Fibroblast of lung (primary cell): ENCODE measurements at regions not wholly inside any gene's neighbourhood (a gene's known extent, or its start where the extent isn't known, plus 50 kb on each side); places are given as distances from the start of the nearest gene placed in this dataset.

Experiments
- DNase-seq, 2 donors: peaks; one replicate each; pipeline versions ENCODE4 v3.0.0 to v3.0.0-alpha.2; 2010; ENCODE audit warnings: low read depth in 2 of 2
- H2AFZ ChIP-seq: 2 replicates; pipeline ENCODE4 v1.5.1; 2012; ENCODE audit warnings: low read length, control low read depth, inconsistent platforms
- H3K27ac ChIP-seq: 2 replicates; pipeline ENCODE4 v1.5.1; 2011; ENCODE audit warnings: low read length, control low read depth; ENCODE audit not compliant: insufficient read depth
- H3K27me3 ChIP-seq: 2 replicates; pipeline ENCODE4 v1.5.1; 2011; ENCODE audit warnings: mild to moderate bottlenecking, low read length; ENCODE audit not compliant: control insufficient read depth, insufficient read depth
- H3K36me3 ChIP-seq: 2 replicates; pipeline ENCODE4 v1.5.1; 2011; ENCODE audit warnings: low read length; ENCODE audit not compliant: control insufficient read depth, insufficient read depth
- H3K4me1 ChIP-seq: 2 replicates; pipeline ENCODE4 v1.5.1; 2011; ENCODE audit warnings: low read length; ENCODE audit not compliant: control insufficient read depth, insufficient read depth; ENCODE audit errors: extremely low read depth
- H3K4me2 ChIP-seq: 2 replicates; pipeline ENCODE4 v1.5.1; 2011; ENCODE audit warnings: low read length, control low read depth; ENCODE audit not compliant: insufficient read depth; ENCODE audit errors: extremely low read depth
- H3K4me3 ChIP-seq, 4 experiments: fragments of 200-600 bp in 1 of 4; sonication (generic) in 1 of 4; replicated peaks in 1 of 4; 2 replicates each; pipeline ENCODE4 v1.5.1; 2011 to 2016; ENCODE audit warnings: low read length in 4 of 4, low read depth in 3 of 4, mild to moderate bottlenecking in 3 of 4, control low read depth in 2 of 4, inconsistent platforms in 1 of 4, mixed read lengths in 1 of 4; ENCODE audit not compliant: insufficient read depth in 1 of 4; ENCODE audit errors: control extremely low read depth in 1 of 4
- H3K79me2 ChIP-seq: 2 replicates; pipeline ENCODE4 v1.5.1; 2012; ENCODE audit warnings: mild to moderate bottlenecking, low read length, inconsistent platforms; ENCODE audit not compliant: control insufficient read depth, insufficient read depth
- H3K9ac ChIP-seq: 2 replicates; pipeline ENCODE4 v1.5.1; 2011; ENCODE audit warnings: mild to moderate bottlenecking, low read length, control low read depth; ENCODE audit not compliant: insufficient read depth
- H3K9me3 ChIP-seq: 2 replicates; pipeline ENCODE4 v1.5.1; 2012; ENCODE audit warnings: low read depth, low read length; ENCODE audit not compliant: control insufficient read depth, insufficient read depth
- H4K20me1 ChIP-seq: 2 replicates; pipeline ENCODE4 v1.5.1; 2011; ENCODE audit warnings: low read length; ENCODE audit not compliant: control insufficient read depth, insufficient read depth; ENCODE audit errors: extremely low read depth
- CTCF ChIP-seq, 2 donors: IDR thresholded peaks in 1 of 2; conservative IDR thresholded peaks in 1 of 2; 1 replicate in 1 of 2; 2 replicates in 1 of 2; pipeline ENCODE4 v1.5.1; 2011 to 2012; ENCODE audit warnings: low read length in 2 of 2, control low read depth in 1 of 2, inconsistent platforms in 1 of 2, low read depth in 1 of 2, mild to moderate bottlenecking in 1 of 2
- EZH2 ChIP-seq: IDR thresholded peaks from 2 replicates; pipeline ENCODE4 v1.5.1; 2012; ENCODE audit warnings: low read length, control low read depth, mild to moderate bottlenecking; ENCODE audit errors: missing control alignments

DNA sequence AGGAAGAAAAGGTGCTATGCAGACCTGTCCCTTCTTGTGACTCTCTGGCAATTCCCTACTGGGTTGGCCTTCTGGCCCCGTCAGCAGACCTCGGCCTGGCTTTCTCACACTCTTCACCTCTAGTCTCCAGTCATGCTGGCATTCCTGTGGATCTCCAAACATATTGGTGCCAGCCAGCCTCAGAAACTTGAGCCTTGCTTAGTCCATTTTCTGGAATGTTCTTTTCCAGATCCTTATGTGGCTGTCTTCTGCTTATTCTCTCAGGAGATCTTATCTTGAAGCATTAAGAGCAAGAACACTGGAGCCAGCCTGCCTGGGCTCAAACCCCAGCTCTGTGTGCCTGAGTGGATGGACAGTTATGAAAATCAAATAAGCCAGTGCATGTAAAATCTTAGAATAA, 88.2 kb upstream of the NTRK3 start:
- no peaks in the 10 kb centered on the region for H3K4me1 ChIP-seq
- no peaks in the 10 kb centered on the region for H3K79me2 ChIP-seq
- H3K27ac ChIP-seq: no peak overlapping the region
- no peak overlapping the region for H3K4me3 ChIP-seq
- H3K36me3 ChIP-seq: no peaks in the 10 kb centered on the region
- no peak for DNase-seq
- H3K27me3 ChIP-seq: no peaks in the 10 kb centered on the region
- no peaks in the 10 kb centered on the region for H3K9me3 ChIP-seq
- TF ChIP-seq EZH2 (no peak), CTCF (conservative IDR thresholded peaks at IDR 0.05 in 1 of 2, IDR thresholded peaks at IDR 0.05 in 1 of 2; ENCODE audit: low read depth in 1 of 2, low read length in 2 of 2) (no peak)
- H3K9ac ChIP-seq: no peak overlapping the region
- no peaks in the 10 kb centered on the region for H4K20me1 ChIP-seq
- no peak overlapping the region for H2AFZ ChIP-seq
- H3K4me2 ChIP-seq: no peak overlapping the region

- Histone ChIP-seq H3K4me3 (no peak overlapping the region), H3K4me2 (no peak overlapping the region), H2AFZ (no peak overlapping the region), H3K9me3 (no peaks in the 10 kb centered on the region), H3K4me1 (no peaks in the 10 kb centered on the region), H3K27me3 (no peaks in the 10 kb centered on the region), H4K20me1 (no peaks in the 10 kb centered on the region), H3K27ac (no peak overlapping the region), H3K79me2 (no peaks in the 10 kb centered on the region), H3K9ac (no peak overlapping the region), H3K36me3 (no peaks in the 10 kb centered on the region)
- DNase-seq: peak in 1 of 2 donors; percentile 59
- TF ChIP-seq EZH2 (no peak), CTCF (conservative IDR thresholded peaks at IDR 0.05 in 1 of 2, IDR thresholded peaks at IDR 0.05 in 1 of 2; ENCODE audit: low read depth in 1 of 2, low read length in 2 of 2) (no peak)
Observed at GRCh38 chr15:88342666-88343065, 86.1 kb upstream of the NTRK3 start.

GRCh38 chr15:88341653-88342052, 85.1 kb upstream of the NTRK3 start:
- no peak overlapping the region for H3K9ac ChIP-seq
- H2AFZ ChIP-seq: no peak overlapping the region
- H3K79me2 ChIP-seq: no peaks in the 10 kb centered on the region
- no peaks in the 10 kb centered on the region for H4K20me1 ChIP-seq
- DNase-seq: no peak
- no peak overlapping the region for H3K4me3 ChIP-seq
- H3K4me2 ChIP-seq: no peak overlapping the region
- H3K27me3 ChIP-seq: no peaks in the 10 kb centered on the region
- no peak overlapping the region for H3K27ac ChIP-seq
- H3K36me3 ChIP-seq: no peaks in the 10 kb centered on the region
- H3K9me3 ChIP-seq: no peaks in the 10 kb centered on the region
- H3K4me1 ChIP-seq: no peaks in the 10 kb centered on the region
- TF ChIP-seq EZH2 (no peak), CTCF (conservative IDR thresholded peaks at IDR 0.05 in 1 of 2, IDR thresholded peaks at IDR 0.05 in 1 of 2; ENCODE audit: low read depth in 1 of 2, low read length in 2 of 2) (no peak)
